ENCODE measurements at regions not wholly inside any gene's neighbourhood (a gene's known extent, or its start where the extent isn't known, plus 50 kb on each side); places are given as distances from the start of the nearest gene placed in this dataset.
A peak's percentile ranks its signal among the peaks of the same experiment; 100 is the strongest.
"Not testable (repeated sequence)": the region's sequence is repeated elsewhere in the genome, so short reads cannot be mapped to it uniquely, and the experiment has no call there.

DNA sequence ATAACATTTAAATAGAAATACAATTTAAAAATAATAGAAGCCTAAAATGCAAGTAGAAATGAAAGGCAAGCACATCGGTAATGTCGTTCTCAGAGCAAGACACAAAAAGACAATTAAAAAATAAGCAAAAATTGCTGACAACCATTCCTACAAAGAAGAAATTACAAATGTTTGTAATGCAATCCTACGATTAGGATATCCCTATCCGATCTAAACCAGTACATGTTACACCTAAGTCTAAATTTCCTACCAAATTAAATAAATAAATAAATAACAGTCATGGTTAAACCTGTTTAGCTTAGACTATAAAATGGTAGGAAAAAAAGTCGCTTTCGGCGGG, 90.0 kb downstream of the ANXA2R start:
- DNase-seq (ENCODE audit: low read depth, low spot score), result no peak

DNA sequence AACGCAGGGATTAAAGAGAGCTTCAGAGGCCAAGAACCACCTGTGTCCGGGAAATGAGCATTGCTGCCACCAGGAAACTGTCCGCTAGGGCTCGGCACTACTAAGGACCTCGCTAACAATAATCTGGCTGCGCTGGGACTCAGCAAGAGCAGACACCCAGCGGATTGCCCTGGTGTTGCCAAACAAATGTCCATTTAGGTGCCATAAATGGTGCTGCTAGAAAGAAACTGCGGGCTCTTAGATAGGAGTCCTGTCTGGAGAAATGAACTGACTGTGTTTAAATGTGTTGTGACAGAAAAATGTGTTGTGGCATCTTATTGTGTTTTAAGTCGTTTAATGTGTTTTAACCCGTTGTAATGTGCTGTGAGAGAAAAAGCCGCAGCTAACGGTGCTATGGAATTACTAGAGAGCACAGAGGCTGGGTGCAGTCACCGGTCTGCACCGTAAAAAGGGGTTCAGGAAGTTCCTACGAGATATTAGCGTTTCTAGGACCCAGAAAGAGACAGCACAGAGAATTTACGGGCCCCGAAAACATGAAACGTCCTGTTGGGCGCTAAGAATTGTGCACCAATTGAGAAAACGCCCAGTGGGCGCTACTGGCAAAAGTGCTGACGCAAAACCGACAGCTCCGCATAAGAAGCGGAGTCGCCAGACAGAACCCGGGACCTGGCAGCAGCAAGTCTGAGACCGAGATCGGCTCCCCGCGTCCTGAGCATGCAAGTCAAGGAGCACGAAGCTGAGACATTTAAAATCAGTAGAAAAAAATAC, 90.6 kb downstream of the ANXA2R start:
- DNase-seq (ENCODE audit: low read depth, low spot score), result peak; percentile 27

DNA sequence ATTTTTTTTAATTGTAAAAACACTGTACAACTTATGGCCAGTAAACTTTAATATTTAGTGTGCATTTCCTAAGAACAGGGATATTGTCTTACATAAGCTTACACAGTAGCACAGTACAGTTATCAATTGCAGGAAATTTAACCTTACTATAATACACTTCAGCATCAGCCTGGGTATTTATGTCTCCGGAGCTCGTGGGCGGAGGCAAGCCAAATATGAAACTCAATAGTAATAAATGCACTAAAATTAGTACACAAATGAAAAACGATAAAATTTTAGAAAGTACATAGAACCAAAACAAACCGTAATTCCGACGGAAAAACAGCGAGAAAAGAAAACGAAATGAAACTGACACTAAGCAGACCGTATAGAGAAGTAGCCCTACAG, 91.2 kb downstream of the ANXA2R start:
- DNase-seq (ENCODE audit: low read depth, low spot score), result no peak

DNA sequence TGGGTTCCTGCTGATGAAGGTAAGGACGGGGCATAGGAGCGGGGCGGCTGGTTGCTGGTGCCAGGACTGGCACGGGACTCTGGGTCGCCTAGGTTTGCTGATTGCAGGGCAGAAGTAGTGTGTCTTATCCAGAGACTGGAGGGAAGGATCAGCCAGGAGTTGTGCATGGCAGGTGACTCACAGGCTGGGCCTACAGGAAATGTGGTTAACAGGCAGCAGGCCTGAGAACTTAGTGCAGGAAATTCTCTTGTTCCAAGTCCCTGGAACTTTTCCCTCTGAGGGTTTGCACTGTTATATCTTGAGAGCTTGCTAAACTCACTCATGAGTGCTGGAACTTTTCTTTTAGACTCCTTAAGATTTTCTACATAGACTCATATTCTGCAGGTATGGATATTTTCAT, 95.1 kb downstream of the ANXA2R start:
- DNase-seq (ENCODE audit: low read depth, low spot score), result no peak

DNA sequence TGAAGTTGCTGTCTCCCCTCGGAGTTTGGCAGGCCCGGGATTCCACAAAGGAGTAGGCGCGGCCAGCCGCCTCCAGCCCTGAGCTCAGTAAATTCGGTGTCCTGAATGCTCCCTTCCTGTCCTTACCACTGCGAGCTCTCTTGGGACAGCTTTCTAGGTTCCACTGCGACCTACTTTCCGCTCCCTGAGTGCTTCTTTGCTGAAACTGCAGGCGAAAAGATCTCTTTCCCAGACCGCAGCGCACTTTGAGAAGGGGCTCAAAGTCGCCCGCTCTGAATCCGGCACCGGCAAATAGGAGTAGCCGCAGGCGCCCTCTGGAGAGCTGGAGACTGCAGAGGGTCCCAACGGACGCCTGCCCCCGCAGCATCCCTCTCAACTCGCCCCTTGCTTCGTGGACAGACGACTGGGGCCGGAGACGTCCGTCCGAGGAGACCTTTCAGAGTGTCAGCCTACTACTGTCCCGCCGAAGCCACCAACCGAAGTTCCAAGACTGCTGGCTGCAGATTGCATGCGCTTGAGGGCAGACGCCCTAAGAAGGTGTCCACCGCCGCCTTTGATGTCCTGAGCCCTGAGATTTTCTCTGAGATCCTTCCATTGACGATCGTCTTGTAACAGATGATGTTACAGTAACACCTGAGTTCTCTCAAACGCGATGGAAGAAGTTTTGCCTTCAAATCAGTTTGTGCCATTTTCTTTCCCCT, 96.0 kb downstream of the ANXA2R start:
- no peak for DNase-seq (ENCODE audit: low read depth, low spot score)

DNA sequence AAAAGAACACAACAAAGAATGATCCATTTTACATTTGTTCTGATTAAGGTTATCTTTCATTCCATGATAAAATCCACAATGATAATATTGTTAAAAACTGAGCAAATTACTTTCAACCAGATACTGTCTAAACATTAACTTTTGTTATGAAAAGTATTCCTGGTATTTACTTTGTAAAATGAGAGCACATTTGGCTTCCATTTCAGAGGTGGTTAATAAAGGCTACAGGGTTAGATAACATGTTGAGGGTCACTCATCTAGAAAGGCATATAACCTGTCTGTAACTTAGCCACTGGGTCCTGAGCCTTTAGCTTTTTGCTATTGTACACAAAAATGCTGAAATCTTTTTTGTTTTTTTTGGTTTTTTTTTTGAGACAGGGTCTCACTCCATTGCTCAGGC, 99.3 kb downstream of the ANXA2R start:
- no peak for DNase-seq (ENCODE audit: low read depth, low spot score)

DNA sequence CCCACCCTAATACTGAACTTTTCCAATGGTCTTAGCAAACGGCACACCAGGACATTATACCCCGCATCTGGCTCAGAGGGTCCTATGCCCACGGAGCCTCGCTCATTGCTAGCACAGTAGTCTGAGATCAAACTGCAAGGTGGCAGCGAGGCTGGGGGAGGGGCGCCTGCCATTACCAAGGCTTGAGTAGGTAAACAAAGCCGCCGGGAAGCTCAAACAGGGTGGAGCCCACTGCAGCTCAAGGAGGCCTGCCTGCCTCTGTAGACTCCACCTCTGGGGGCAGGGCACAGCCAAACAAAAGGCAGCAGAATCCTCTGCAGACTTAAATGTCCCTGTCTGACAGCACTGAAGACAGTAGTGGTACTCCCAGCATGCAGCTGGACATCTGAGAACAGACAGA, 108.1 kb downstream of the ANXA2R start:
- DNase-seq (ENCODE audit: low read depth, low spot score), result not testable (repeated sequence)

DNA sequence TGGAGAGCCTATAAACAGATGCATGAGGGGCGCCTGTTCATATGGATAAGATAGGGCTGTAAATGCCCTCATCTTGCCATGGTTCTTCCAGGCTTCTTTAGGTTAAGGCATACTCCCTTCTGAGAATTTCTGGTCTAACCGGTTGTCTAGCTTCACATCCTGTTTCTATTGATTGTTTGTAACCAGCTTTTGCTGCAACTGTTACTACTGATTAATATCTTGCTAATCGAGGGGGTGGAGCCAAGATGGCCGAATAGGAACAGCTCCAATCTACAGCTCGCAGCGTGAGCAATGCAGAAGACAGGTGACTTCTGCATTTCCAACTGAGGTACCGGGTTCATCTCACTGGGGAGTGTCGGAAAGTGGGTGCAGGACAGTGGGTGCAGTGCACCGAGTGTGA, 108.7 kb downstream of the ANXA2R start:
- not testable (repeated sequence) for DNase-seq (ENCODE audit: low read depth, low spot score)

DNA sequence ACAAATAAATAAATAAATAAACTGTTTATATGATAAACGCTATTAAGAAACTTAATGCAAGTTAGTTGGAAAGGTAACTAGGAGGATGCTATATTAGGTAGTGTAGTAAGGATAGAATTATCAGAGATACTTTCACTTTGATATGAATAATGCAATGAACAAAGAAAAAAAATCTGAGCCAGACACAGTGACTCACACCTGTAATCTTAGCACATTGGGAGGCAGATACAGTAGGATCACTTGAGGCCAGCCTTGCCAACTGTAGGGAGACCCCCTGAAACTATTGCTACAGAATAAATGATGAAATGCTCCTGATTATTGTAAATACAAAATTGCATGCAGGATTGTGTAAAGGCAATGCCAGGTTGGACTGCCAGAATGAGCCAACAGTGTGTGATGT, 109.2 kb downstream of the ANXA2R start:
- DNase-seq (ENCODE audit: low read depth, low spot score), result no peak

DNA sequence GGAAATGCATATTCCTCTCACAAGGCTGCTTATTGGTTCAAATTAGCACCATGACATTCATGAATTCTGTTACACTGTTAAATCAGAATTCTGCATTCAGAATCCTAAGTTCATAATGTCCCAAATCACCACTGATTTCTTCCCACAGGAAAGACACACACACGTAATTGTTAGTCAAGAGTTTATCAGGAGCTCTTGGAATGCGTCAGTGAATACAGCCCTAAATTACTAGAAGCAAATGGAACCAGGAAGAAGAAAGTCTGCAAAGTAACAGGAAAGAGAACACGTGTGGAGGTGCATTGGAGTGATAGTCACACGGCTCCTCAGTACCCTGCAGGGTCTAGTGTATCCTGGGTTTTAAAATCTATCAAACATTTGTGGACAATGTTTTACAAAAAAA, 110.2 kb downstream of the ANXA2R start:
- no peak for DNase-seq (ENCODE audit: low read depth, low spot score)

DNA sequence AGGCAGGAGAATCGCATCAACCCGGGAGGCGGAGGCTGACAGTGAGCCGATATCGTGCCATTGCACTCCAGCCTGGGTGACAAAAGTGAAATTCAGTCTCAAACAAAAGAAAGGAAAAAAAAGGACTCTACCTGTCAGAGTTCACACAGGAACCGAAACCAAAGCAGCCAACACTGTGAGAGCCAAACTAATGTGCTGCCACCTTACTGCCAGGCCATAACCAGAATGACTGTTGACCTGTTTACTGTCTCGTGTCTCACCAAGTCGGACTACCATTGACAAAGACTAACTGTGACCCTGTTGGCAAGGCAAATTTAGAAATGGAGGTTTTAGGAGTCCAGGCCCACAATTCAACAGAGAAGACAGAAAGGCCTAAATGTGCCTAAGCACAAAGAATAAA, 112.4 kb downstream of the ANXA2R start:
- no peak for DNase-seq (ENCODE audit: low read depth, low spot score)

DNA sequence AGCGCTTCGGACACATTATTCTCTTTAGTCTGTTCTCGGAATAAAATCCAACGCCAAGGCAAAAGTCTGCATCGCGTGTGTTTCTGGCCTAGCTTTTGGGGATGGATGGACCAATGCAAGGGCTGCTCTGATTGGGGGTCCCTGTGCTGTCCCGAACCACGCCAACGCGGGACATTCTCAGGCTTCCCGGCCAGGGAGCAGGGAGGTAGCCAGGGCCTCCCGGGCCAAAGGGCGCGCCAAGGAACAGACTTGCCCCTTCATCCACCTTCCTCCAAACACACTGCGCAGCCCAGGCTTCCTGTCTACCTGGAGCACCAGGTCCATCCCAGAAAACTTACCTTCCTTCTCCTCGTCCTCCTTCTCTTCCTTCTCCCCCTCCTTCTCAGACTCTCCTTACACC, 113.0 kb upstream of the SELENOP start:
- DNase-seq (ENCODE audit: low read depth, low spot score), result no peak

DNA sequence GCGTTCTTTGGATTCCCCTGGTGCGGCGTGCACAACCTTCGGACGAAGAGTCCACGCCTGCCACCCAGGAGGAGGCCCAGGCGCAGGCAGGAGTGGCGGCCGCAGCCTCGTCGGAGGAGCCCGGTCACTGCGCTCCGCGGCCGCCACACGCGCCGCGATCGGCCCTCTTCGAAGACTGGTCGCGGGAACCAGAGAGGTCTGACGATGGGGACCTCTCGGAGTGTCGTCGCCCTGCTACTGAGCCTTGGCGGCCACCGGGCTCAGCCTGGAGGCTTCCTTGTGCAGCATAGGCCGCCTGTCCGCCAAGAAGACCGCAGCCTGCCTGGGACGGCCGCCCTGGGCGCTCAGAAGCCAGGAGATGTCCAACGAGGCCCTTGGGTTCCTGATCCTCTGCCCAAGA, 112.5 kb upstream of the SELENOP start:
- no peak for DNase-seq (ENCODE audit: low read depth, low spot score)

DNA sequence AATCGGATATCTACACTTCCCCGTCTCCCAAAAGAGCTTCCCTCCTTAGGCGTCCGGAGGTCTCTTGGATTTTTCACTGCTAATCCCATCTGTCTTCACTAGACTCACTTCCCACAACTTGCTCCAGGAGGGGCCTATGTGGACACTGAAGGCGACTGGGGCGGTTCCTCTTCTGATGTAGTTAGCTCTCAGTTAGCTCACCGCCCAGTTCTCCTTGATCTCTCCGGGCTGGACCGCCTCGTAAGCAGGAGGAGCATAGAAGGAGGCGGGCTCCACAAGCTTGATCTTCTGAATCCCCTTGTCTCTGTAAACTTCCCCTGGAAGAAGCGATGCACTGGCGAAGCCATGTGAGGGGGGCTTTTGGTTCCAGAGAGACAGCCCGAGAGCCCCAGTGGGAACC, 112.0 kb upstream of the SELENOP start:
- no peak for DNase-seq (ENCODE audit: low read depth, low spot score)

DNA sequence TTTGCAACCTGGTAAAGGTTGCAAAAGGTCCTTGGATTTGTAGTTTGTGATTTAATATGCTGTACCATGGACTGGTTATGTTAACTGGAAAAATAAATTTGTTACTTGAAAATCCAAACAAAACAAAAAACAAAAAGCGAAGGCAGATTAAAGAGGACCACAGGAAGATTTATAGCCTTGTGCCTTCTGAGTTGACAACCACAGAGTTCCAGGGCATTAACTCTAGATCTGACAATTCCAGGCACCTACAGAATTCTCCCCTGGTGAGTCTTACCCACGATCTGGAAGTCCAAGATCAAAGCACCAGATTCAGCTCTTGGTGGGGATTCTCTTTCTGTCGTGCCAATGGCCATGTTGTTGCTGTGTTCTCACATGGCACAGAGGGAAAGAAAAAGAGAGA, 107.9 kb upstream of the SELENOP start:
- no peak for DNase-seq (ENCODE audit: low read depth, low spot score)

DNA sequence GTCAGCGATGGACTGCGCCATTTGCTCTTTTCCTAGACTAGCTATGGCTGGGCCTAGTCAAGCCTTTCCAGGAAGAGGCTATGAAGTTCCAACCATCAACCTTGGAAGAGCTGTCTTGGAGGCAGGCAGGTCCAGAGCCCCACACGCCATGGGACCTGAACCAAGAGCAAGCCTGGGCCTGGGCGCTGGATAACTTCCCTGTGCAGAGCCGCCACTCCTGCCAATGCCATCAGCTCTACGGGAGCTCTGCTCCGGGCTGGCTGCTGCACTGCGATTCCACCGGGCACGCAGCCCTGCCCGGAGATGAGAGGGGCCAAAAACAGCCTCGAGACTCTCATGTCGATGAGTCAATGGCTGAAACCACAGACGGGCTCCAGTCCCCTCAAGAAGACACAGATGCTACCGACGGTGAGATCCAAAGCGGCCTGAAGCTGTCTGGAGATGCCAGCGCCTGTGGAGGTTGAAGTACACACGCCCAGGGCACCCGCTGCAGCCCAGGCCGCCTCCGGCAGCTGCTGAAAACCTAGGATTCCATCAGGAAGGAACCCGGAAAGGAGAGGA, 103.7 kb upstream of the SELENOP start:
- no peak for DNase-seq (ENCODE audit: low read depth, low spot score)

DNA sequence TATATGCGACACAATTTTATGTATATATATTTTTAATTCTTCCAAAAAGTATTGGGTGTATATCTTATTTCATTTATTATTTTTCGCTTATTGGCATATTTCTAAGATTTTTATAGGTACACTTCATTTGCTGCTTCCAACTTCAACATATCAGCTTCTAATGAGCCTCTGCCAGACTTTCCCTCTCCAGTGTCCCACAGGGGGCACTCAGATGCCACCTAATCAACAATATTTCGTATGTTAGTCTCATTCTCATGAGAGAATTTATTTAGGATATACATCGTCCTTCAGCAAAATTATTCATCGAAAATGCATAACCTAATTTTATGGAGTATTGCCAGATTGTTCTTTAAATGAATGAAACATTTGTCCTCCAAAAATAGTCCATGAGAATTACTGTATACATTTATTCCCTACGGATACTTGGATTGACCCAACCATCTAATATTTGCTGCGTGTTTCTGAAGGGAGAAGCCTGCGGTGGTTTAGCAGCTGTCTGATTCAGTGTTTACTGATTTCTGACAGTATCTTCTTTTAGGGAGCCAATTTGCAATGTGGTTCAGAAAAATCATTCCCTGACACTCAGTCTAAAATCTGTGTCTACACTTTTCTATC, 100.6 kb upstream of the SELENOP start:
- DNase-seq (ENCODE audit: low read depth, low spot score), result peak; percentile 11

DNA sequence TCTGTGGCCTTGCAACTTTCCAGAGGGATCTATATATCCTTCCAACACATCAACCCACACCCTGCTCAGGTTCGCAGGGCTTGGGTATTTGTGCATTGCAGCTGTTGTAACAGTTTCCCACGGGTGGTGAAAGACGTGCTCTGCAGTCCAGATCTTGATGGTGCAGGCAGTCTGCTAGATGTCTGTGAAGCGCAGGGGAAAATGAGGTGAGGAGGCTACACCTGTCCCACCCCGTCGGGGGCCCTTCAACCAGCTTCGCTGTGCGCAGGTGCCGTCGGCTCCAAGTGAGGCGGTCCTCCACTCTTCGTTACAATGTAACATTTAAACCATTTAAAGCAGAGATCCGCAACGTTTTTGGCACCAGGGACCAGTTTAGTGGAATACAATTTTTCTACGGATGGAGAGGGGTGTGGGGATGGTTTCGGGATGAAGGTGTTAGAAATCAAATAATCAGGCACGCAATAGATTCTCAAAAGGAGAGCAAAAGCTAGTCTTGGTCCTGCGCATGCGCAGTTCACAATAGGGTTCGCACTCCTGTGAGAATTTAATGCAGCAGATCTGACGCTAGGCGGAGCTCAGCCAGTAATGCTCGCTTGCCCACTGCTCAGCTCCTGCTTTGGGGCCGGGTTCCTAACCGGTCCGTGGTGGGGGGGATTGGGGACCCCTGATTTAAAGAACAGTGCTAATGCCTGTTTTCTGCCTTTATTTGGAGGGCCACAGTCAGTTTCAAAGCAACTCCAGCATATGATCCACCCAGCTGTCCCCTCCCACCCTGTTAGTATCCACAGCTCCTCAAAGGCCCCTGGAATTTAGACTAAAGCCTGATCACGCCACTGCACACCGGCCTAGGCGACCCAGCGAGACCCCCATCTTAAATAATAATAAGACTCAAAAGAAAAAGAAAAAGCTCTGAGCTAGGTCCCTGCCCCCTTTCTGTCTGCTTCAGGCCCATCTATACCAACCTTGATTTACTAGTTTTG, 97.1 kb upstream of the SELENOP start:
- peak; percentile 80 for DNase-seq (ENCODE audit: low read depth, low spot score)

DNA sequence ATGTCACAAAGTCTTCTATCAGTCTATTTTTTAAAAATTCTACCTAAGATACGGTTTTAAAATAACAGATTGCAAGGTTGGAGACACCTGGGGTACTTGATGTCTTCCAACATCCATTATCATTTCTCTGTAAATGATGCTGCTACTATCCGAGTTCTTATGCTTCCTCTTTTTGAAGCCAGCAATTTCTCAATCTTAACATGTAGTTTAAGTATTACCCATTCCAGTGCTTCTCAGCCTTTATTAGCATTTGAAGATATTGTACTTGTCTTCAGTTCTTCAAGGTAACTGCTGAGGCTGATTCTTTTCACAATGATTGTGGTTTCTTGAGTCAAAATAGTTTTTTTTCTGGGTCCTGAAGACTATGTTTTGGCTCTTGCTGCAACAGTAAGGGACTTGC, 96.4 kb upstream of the SELENOP start:
- DNase-seq (ENCODE audit: low read depth, low spot score), result no peak

DNA sequence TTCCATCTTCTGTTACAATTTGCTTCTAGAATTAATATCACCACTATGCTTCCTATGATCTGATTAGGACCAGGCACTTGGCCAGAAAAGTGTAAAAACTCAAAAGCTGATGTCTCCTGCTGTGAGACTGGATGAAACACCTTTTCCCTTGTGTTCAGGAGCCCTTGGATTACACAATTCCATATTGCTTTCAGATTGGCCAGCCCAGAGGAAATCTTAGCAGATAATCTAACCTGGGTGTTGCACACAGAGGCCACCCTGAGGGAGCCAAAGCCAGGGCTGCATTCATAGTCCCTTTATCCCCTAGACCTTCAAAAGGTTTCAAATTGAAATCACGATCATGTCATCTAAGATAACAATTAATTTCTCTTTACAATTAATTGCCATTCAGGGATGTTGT, 94.1 kb upstream of the SELENOP start:
- no peak for DNase-seq (ENCODE audit: low read depth, low spot score)

DNA sequence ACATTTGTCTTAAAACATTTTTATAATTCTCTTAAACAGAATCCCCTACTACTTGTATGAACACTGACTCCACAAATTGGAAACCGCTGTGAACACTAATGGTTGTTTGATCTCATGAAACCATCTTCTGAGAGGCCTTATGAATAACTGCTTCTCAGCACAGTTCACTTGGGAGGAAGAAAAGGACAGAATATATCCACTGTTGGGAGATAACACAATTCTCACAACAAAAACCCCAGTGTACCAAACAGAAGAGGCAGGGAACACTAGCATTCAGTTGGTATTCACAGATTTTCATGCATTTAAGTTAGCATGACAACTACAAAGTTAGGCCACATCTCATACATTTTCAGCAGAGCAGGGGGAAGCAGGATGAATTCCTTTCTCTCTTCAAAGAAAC, 89.0 kb upstream of the SELENOP start:
- DNase-seq (ENCODE audit: low read depth, low spot score), result no peak

DNA sequence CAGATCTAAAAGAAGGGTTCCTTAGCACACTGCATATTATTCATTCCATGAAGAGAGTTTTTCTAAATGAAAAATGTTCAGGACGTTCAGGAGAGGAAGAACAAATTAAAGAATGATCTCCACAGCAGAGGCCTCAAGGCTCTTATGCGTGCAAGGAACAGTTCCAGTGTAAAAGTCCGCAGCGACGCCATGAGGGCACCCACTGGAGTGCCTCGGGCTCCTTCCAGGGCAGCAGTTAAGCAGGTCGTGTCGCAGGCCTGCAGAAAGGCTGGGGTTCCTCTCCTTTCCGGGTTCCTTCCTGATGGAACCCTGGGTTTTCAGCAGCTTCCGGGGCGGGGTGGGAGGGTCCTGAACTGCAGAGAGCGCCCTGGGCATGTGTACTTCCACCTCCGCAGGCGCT, 87.1 kb upstream of the SELENOP start:
- no peak for DNase-seq (ENCODE audit: low read depth, low spot score)

Data from activated CD4-positive, CD25-positive, alpha-beta regulatory T cell treated with anti-CD3 and anti-CD28 coated beads, Interleukin-2, amount 50 U/mL, for 16 hours (primary cell).